Immature natural killer cell (primary cell): ENCODE measurements at regions not wholly inside any gene's neighbourhood (a gene's known extent, or its start where the extent isn't known, plus 50 kb on each side); places are given as distances from the start of the nearest gene placed in this dataset.

Source experiments
- DNase-seq, 3 donors: peaks; one replicate each; pipeline ENCODE4 v3.0.0; 2022; ENCODE audit warnings: mixed read lengths in 1 of 3
- H3K27ac Mint-ChIP-seq, 6 donors: one replicate each; pipeline ENCODE4 v1.8.0; 2020; ENCODE audit warnings: mixed read lengths in 6 of 6, mild to moderate bottlenecking in 5 of 6, inconsistent platforms in 4 of 6, moderate library complexity in 3 of 6
- H3K27me3 Mint-ChIP-seq, 3 donors: one replicate each; pipeline ENCODE4 v1.8.0; 2020 to 2021; ENCODE audit warnings: low read depth in 3 of 3, mild to moderate bottlenecking in 3 of 3, mixed read lengths in 3 of 3, moderate library complexity in 3 of 3, inconsistent platforms in 1 of 3
- H3K36me3 Mint-ChIP-seq, 3 donors: one replicate each; pipeline ENCODE4 v1.8.0; 2020; ENCODE audit warnings: mixed read lengths in 3 of 3, inconsistent platforms in 2 of 3, mild to moderate bottlenecking in 2 of 3
- H3K4me1 Mint-ChIP-seq, 2 donors: one replicate each; pipeline ENCODE4 v1.8.0; 2020; ENCODE audit warnings: inconsistent platforms in 2 of 2, mild to moderate bottlenecking in 2 of 2, mixed read lengths in 2 of 2, moderate library complexity in 1 of 2
- H3K4me3 Mint-ChIP-seq, 5 donors: one replicate each; pipeline ENCODE4 v1.8.0; 2020; ENCODE audit warnings: mild to moderate bottlenecking in 5 of 5, mixed read lengths in 5 of 5, inconsistent platforms in 3 of 5, moderate library complexity in 3 of 5
- H3K9me3 Mint-ChIP-seq, 6 donors: one replicate each; pipeline ENCODE4 v1.8.0; 2020; ENCODE audit warnings: mild to moderate bottlenecking in 6 of 6, mixed read lengths in 6 of 6, inconsistent platforms in 4 of 6, moderate library complexity in 3 of 6

GRCh38 chr4:104418286-104418685, 76.4 kb downstream of the CXXC4 start:
- no peak overlapping the region for H3K4me3 Mint-ChIP-seq
- no peak overlapping the region for H3K27ac Mint-ChIP-seq
- peaks cover 0 to 3% (median 0%) of the 10 kb centered on the region in 3 donors for H3K27me3 Mint-ChIP-seq
- no peaks in the 10 kb centered on the region for H3K4me1 Mint-ChIP-seq
- peaks cover 0 to 3% (median 0%) of the 10 kb centered on the region in 6 donors for H3K9me3 Mint-ChIP-seq
- DNase-seq = no peak
- H3K36me3 Mint-ChIP-seq = no peaks in the 10 kb centered on the region

- no peak for DNase-seq
- H3K27ac Mint-ChIP-seq = no peak overlapping the region
- H3K27me3 Mint-ChIP-seq = peaks cover 0 to 3% (median 0%) of the 10 kb centered on the region in 3 donors
- H3K9me3 Mint-ChIP-seq = peaks cover 0 to 3% (median 0%) of the 10 kb centered on the region in 6 donors
- H3K4me1 Mint-ChIP-seq = no peaks in the 10 kb centered on the region
- no peaks in the 10 kb centered on the region for H3K36me3 Mint-ChIP-seq
- H3K4me3 Mint-ChIP-seq = no peak overlapping the region
These were observed 77.3 kb downstream of the CXXC4 start for GRCh38 chr4:104417357-104417882.

GRCh38 chr4:104416725-104417356, 77.9 kb downstream of the CXXC4 start:
- Mint-ChIP-seq H3K27me3 (peaks cover 0 to 3% (median 0%) of the 10 kb centered on the region in 3 donors), H3K27ac (no peak overlapping the region), H3K36me3 (no peaks in the 10 kb centered on the region), H3K9me3 (peaks cover 0 to 3% (median 0%) of the 10 kb centered on the region in 6 donors), H3K4me3 (no peak overlapping the region), H3K4me1 (no peaks in the 10 kb centered on the region)
- no peak for DNase-seq

DNA sequence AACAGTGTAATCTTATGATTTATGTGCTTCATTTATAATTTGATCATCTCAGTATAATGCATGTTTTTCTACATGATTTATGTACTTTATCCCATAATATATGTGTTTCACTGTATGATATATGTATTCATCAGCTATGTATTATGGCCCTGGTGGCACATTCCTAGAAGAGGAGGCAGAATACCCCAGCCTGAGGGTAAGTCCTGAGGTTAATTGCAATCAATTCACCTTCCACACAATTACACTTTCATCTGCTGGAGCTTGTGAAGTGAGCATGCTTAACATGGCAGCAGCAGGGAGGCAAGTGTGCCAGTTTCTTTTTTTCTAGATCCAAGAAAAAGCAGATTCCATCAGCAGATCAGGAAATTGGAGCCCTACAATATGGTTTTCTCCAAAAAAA, 81.2 kb downstream of the CXXC4 start:
- Mint-ChIP-seq H3K36me3 (no peaks in the 10 kb centered on the region), H3K9me3 (peaks cover 0 to 3% (median under 1%) of the 10 kb centered on the region in 6 donors), H3K4me3 (no peak overlapping the region), H3K27me3 (no peaks in the 10 kb centered on the region), H3K4me1 (no peaks in the 10 kb centered on the region), H3K27ac (no peak overlapping the region)
- DNase-seq = no peak

- H3K4me3 Mint-ChIP-seq = no peak overlapping the region
- peaks cover 0 to 3% (median under 1%) of the 10 kb centered on the region in 6 donors for H3K9me3 Mint-ChIP-seq
- H3K36me3 Mint-ChIP-seq = no peaks in the 10 kb centered on the region
- no peak overlapping the region for H3K27ac Mint-ChIP-seq
- no peaks in the 10 kb centered on the region for H3K27me3 Mint-ChIP-seq
- no peaks in the 10 kb centered on the region for H3K4me1 Mint-ChIP-seq
- DNase-seq = no peak
These were observed 82.3 kb downstream of the CXXC4 start for GRCh38 chr4:104412344-104412743.

GRCh38 chr4:104411502-104411901, 83.2 kb downstream of the CXXC4 start:
- Mint-ChIP-seq H3K4me3 (no peak overlapping the region), H3K27ac (no peak overlapping the region), H3K27me3 (no peaks in the 10 kb centered on the region), H3K9me3 (peaks cover 0 to 3% (median under 1%) of the 10 kb centered on the region in 6 donors), H3K4me1 (no peaks in the 10 kb centered on the region), H3K36me3 (no peaks in the 10 kb centered on the region)
- no peak for DNase-seq

- no peaks in the 10 kb centered on the region for H3K36me3 Mint-ChIP-seq
- H3K27ac Mint-ChIP-seq = no peak overlapping the region
- DNase-seq = no peak
- no peak overlapping the region for H3K4me3 Mint-ChIP-seq
- no peaks in the 10 kb centered on the region for H3K4me1 Mint-ChIP-seq
- H3K9me3 Mint-ChIP-seq = peaks cover 0 to 2% (median 0%) of the 10 kb centered on the region in 6 donors
- H3K27me3 Mint-ChIP-seq = peaks cover 0 to 1% (median 0%) of the 10 kb centered on the region in 3 donors
These were observed 85.8 kb downstream of the CXXC4 start for GRCh38 chr4:104408878-104409277.

GRCh38 chr4:104404361-104404760, 90.3 kb downstream of the CXXC4 start:
- H3K4me1 Mint-ChIP-seq = no peaks in the 10 kb centered on the region
- no peak overlapping the region for H3K27ac Mint-ChIP-seq
- peaks cover 0 to 1% (median 0%) of the 10 kb centered on the region in 3 donors for H3K27me3 Mint-ChIP-seq
- no peaks in the 10 kb centered on the region for H3K36me3 Mint-ChIP-seq
- no peak overlapping the region for H3K4me3 Mint-ChIP-seq
- H3K9me3 Mint-ChIP-seq = peaks cover 0 to 7% (median under 1%) of the 10 kb centered on the region in 6 donors
- no peak for DNase-seq

DNA sequence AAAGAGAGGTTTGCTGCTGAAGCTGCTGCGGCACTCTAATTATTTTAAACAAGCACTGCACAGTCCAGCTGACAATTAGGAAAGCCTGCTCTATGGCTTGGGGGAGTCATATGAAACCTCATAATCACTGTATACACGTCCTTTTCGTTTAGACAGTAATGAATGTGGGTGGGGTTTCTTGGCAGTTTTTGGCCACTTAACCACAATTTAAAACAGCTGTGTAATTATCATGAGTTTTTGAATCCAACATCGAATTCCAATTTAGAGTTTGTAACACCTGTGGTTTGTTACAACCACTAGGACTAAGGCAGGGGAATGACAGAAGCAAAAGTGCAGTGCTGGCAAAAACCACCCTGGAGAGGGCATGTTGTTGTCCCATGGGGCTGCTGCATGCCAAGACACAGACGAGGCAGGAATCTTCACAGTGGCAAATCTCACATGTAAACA, 99.5 kb downstream of the CXXC4 start:
- Mint-ChIP-seq H3K27me3 (peaks cover 0 to 3% (median 0%) of the 10 kb centered on the region in 3 donors), H3K4me3 (no peak overlapping the region), H3K36me3 (no peaks in the 10 kb centered on the region), H3K4me1 (no peaks in the 10 kb centered on the region), H3K27ac (no peak overlapping the region), H3K9me3 (peaks cover 0 to 5% (median 1%) of the 10 kb centered on the region in 6 donors)
- no peak for DNase-seq

DNA sequence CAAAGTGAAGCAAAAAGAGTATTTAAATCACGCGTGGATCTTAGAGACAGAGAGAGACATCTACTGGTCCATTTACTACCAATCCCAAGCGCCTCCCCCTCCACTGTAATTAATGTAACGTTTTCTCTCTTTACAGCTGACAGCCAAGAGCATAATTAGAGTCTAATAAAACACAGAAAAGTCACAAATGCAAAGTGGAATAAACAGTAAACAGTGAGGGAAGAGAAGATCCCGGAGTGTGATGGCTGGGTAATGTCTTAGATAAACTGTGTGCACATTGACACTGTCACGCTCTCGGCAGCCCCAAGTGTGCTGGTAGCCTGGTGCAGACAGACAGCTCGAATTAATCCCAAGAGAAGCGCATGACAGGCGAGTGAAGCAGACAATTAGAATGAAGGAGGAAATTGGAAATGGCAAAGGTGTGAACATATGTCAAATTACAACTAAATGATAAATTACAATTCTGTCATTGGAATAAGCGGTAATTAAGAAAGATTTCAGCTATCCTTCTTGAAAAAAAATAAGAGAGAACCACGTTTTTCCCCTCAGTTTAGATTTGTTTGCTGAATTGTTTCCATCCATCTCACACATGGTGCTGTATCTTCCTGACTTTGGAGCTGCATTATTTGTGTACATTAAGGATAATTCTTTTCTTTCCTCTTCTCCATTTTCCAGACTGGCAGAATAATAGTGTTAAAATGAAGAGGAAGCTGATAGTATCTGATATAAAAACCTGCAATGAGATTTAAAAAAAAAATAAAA, 100.1 kb downstream of the CXXC4 start:
- DNase-seq = no peak
- Mint-ChIP-seq H3K27ac (no peak overlapping the region), H3K36me3 (no peaks in the 10 kb centered on the region), H3K9me3 (peaks cover 0 to 5% (median 1%) of the 10 kb centered on the region in 6 donors), H3K27me3 (peaks cover 0 to 3% (median 0%) of the 10 kb centered on the region in 3 donors), H3K4me1 (no peaks in the 10 kb centered on the region), H3K4me3 (no peak overlapping the region)

DNA sequence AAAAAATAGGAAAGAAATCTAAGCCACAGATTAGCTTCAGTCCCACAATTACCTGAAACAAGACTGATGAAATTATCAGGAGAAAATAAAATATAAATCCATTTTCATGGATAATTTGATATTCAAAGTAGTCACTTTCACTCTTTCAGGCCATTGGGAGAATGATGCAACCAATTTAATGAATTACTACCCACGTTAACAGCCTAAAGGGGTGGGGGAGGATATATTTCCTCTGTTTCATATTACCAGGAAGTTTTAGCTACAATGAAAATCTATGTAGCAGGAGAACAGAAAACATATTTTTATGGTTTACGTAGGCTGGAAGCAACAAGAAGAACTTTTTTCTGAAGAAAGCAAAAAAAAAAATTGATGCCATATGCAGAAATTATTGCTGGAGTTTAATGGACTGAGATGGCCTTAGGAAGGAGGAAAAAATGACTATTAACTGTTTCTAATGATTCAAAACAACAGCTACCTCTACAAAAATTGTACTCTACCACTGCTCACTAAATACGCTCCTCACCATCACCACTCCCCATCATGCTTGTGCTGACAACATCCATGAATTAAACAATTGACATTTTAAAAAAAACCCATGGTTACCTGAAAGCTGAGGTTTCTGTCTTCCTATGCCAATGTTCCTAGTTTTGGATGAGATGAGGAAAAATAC, 100.9 kb downstream of the CXXC4 start:
- H3K36me3 Mint-ChIP-seq = no peaks in the 10 kb centered on the region
- H3K9me3 Mint-ChIP-seq = peaks cover 0 to 5% (median 1%) of the 10 kb centered on the region in 6 donors
- DNase-seq = no peak
- H3K4me1 Mint-ChIP-seq = no peaks in the 10 kb centered on the region
- H3K27ac Mint-ChIP-seq = no peak overlapping the region
- H3K27me3 Mint-ChIP-seq = peaks cover 0 to 3% (median 0%) of the 10 kb centered on the region in 3 donors
- H3K4me3 Mint-ChIP-seq = no peak overlapping the region

DNA sequence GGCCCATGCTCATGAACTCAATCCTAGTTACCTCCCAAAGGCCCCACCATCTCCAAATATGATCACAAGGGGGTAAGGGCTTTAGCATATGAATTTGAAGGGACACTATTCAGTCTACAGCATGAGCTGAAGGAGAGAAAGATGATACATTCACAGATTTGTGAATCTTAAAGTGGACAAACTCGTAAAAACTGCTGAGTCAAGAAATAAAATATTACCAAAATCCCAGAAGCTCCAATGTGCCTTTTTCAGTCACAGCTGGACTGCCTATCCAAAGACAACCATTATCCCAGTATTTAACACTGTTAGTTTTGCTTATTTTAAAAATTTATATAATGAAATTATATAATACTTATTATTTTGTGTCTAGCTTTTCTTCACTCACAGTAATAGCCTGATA, 109.0 kb downstream of the CXXC4 start:
- DNase-seq = no peak
- no peak overlapping the region for H3K27ac Mint-ChIP-seq
- H3K9me3 Mint-ChIP-seq = peaks cover 0 to 10% (median 4%) of the 10 kb centered on the region in 6 donors
- no peaks in the 10 kb centered on the region for H3K4me1 Mint-ChIP-seq
- H3K36me3 Mint-ChIP-seq = no peaks in the 10 kb centered on the region
- peaks cover 0 to 1% (median 0%) of the 10 kb centered on the region in 3 donors for H3K27me3 Mint-ChIP-seq
- no peak overlapping the region for H3K4me3 Mint-ChIP-seq

- Mint-ChIP-seq H3K36me3 (no peaks in the 10 kb centered on the region), H3K27ac (no peak overlapping the region), H3K9me3 (peaks cover 0 to 13% (median 6%) of the 10 kb centered on the region in 6 donors), H3K4me1 (no peaks in the 10 kb centered on the region), H3K27me3 (peaks cover 0 to 1% (median 0%) of the 10 kb centered on the region in 3 donors), H3K4me3 (no peak overlapping the region)
- no peak for DNase-seq
These were observed 111.7 kb downstream of the CXXC4 start for GRCh38 chr4:104382961-104383360.

DNA sequence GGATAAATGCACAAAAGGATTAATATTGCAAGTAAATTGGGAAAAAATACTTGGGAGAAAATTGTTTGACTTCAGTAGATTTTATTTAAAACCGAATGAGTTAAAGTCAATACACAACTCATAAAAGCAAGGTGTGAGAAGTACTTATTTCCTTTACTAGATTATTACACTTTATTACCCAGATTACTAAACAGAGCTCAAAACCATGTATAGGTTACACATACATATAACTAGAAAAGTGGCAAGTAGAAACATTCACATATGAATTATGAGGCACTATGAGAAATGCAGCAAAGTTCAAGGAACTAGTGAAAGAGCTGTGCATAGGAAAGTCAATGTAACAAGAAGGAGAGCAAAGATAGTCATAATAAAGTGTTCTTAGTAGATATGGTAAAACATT, 113.0 kb downstream of the CXXC4 start:
- Mint-ChIP-seq H3K27me3 (peaks cover 0 to 1% (median 0%) of the 10 kb centered on the region in 3 donors), H3K4me3 (no peak overlapping the region), H3K4me1 (no peaks in the 10 kb centered on the region), H3K27ac (no peak overlapping the region), H3K36me3 (no peaks in the 10 kb centered on the region), H3K9me3 (peaks cover 0 to 13% (median 5%) of the 10 kb centered on the region in 6 donors)
- DNase-seq = no peak
